Lower leg skin (tissue), 4 donors: ENCODE measurements at regions not wholly inside any gene's neighbourhood (a gene's known extent, or its start where the extent isn't known, plus 50 kb on each side); places are given as distances from the start of the nearest gene placed in this dataset.

Experiments
- DNase-seq, 2 donors: peaks; one replicate each; pipeline ENCODE4 v3.0.0-alpha.2; 2019; ENCODE audit warnings: low spot score in 2 of 2
- H3K4me3 ChIP-seq: fragments of 200-600 bp; sonication (generic); 2 replicates; pipeline ENCODE4 v1.5.1; 2017; ENCODE audit warnings: mild to moderate bottlenecking, low read depth; ENCODE audit not compliant: poor library complexity, severe bottlenecking
- CTCF ChIP-seq, 3 donors: fragments of 450-650 bp; IDR thresholded peaks; one replicate each; pipeline ENCODE4 v1.5.1; 2016; ENCODE audit warnings: antibody characterized with exemption in 3 of 3, mild to moderate bottlenecking in 3 of 3, moderate library complexity in 2 of 3
- POLR2A ChIP-seq, 2 donors: fragments of 450-650 bp; IDR thresholded peaks; one replicate each; pipeline ENCODE4 v1.6.1; 2016 to 2017; ENCODE audit warnings: antibody characterized with exemption in 2 of 2, mild to moderate bottlenecking in 1 of 2, moderate library complexity in 1 of 2
- WGBS, 2 donors: methylation state at CpG; one replicate each; pipeline ENCODE4 v1.1.5; 2018; 5-methylcytosine and 5-hydroxymethylcytosine counted together
- intact Hi-C: fragments of 100-400 bp; cut with DNase I; formaldehyde crosslinking; loops from one replicate; pipeline ENCODE4 v1.15.0; 2023; ENCODE audit warnings: low total_unique reads

DNA sequence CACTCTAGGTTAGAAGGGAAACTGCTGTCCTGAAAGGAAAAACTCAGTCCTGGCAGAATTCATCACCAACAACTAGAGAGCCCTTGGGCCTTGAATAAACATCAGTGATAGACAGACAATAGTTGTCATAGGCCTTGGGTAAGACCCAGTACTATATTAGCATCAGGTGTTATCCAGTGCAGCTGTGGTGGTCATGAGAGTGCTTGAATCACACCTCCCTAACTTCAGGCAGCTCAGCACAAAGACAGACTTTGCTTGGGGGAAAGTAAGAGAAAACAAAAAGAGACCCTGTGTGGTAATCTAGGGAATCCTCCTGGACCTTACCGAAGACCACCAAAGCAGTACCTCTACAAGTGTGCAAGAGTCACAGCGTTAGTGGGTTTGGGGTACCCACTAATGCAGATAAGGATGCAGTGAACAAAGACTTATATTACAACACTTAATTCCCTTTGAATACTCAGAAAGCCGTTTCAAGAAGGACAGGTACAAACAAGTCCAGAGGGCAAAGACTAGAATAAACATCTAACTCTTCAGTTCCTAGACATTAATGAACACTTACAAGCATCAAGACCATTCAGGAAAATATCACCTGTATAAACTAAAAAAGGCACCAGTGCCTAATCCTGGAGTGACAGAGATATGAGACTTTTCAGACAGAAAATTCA, 332.3 kb upstream of the EPHA3 start:
- no peak for TF ChIP-seq POLR2A (IDR thresholded peaks at IDR 0.05)
- no peak for TF ChIP-seq CTCF (IDR thresholded peaks at IDR 0.05)
- DNase-seq = no peak
- 66 to 69% methylated on average over 3 of the region's 3 CpGs for WGBS, 2 donors
- H3K4me3 ChIP-seq = no peak overlapping the region
- intact Hi-C loops = no loop called here

GRCh38 chr3:88779482-88779881, 327.9 kb upstream of the EPHA3 start:
- TF ChIP-seq POLR2A (IDR thresholded peaks at IDR 0.05) (no peak), CTCF (IDR thresholded peaks at IDR 0.05) (no peak)
- intact Hi-C loops = no loop called here
- DNase-seq = no peak
- H3K4me3 ChIP-seq = no peak overlapping the region
- WGBS, 2 donors = 60 to 68% methylated on average over 1 of the region's 1 CpG

- H3K4me3 ChIP-seq = no peak overlapping the region
- TF ChIP-seq POLR2A (IDR thresholded peaks at IDR 0.05) (no peak), CTCF (IDR thresholded peaks at IDR 0.05) (no peak)
- DNase-seq = no peak
- intact Hi-C loops = no loop called here
Observed at GRCh38 chr3:88784925-88785324, 322.5 kb upstream of the EPHA3 start.

DNA sequence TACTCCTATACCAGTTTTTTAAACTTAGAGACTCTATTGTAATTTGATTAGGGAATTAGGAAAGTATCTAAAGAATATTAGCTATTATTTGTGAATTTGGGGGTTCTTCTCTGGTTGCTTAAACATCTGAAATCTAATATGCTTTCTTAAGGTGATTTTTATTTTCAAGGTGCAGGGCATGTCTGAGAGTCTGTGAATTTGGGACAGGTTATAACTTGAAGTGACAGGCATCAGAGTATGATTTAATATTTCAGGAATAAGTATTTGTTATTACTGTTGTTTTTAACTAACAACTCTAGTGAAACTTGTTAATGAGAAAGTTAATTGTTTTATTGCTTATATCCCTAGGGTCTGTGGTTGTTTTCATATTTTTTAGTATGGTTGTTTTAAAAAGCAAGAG, 321.6 kb upstream of the EPHA3 start:
- no peak overlapping the region for H3K4me3 ChIP-seq
- intact Hi-C loops = no loop called here
- TF ChIP-seq POLR2A (IDR thresholded peaks at IDR 0.05) (no peak), CTCF (IDR thresholded peaks at IDR 0.05) (no peak)
- no peak for DNase-seq

- intact Hi-C loops = no loop called here
- H3K4me3 ChIP-seq = no peak overlapping the region
- TF ChIP-seq POLR2A (IDR thresholded peaks at IDR 0.05) (no peak), CTCF (IDR thresholded peaks at IDR 0.05) (no peak)
- DNase-seq = no peak
Observed at GRCh38 chr3:88795503-88795902, 311.9 kb upstream of the EPHA3 start.

- TF ChIP-seq CTCF (IDR thresholded peaks at IDR 0.05) = no peak
- TF ChIP-seq POLR2A (IDR thresholded peaks at IDR 0.05) = no peak
- no peak overlapping the region for H3K4me3 ChIP-seq
- intact Hi-C loops = no loop called here
- WGBS, 2 donors = 44 to 56% methylated on average over 3 of the region's 3 CpGs
- no peak for DNase-seq
Observed at GRCh38 chr3:88807491-88808105, 299.8 kb upstream of the EPHA3 start.
